ENCODE measurements at regions not wholly inside any gene's neighbourhood (a gene's known extent, or its start where the extent isn't known, plus 50 kb on each side); places are given as distances from the start of the nearest gene placed in this dataset.

GRCh38 chr2:189247276-189247675 lies 67.7 kb upstream of the COL5A2 start:
- Histone ChIP-seq H3K4me3 (ENCODE audit: control extremely low read depth in 1 of 5, extremely low read depth in 1 of 5, insufficient read depth in 1 of 5, low read depth in 2 of 5, low read length in 4 of 5) (no peak overlapping the region), H2AFZ (ENCODE audit: insufficient read depth, low read depth, low read length, poor library complexity, severe bottlenecking) (no peak overlapping the region), H3K9me3 (ENCODE audit: control extremely low read depth in 1 of 3, control insufficient read depth in 2 of 3, insufficient read depth in 1 of 3, low read length in 2 of 3) (peaks cover 0 to 3% (median 0%) of the 10 kb centered on the region in 3 donors), H3K79me2 (ENCODE audit: control insufficient read depth, insufficient read depth, low read length) (no peaks in the 10 kb centered on the region), H3K36me3 (replicated peaks in 1 of 2; ENCODE audit: control extremely low read depth in 1 of 2, control insufficient read depth in 1 of 2, extremely low read depth in 1 of 2, insufficient read depth in 2 of 2, low read length in 1 of 2) (no peaks in the 10 kb centered on the region), H3K27ac (ENCODE audit: low read length in 2 of 2) (no peak overlapping the region), H3K4me1 (ENCODE audit: control insufficient read depth in 2 of 2, insufficient read depth in 2 of 2, low read length in 2 of 2) (no peaks in the 10 kb centered on the region), H3K4me2 (replicated peaks; ENCODE audit: low read depth, low read length, poor library complexity, severe bottlenecking) (no peak overlapping the region), H4K20me1 (ENCODE audit: control insufficient read depth, insufficient read depth, low read length, poor library complexity, severe bottlenecking) (no peaks in the 10 kb centered on the region), H3K9ac (ENCODE audit: low read length) (no peak overlapping the region), H3K27me3 (replicated peaks in 1 of 4; ENCODE audit: control extremely low read depth in 1 of 4, control insufficient read depth in 3 of 4, insufficient read depth in 4 of 4, low read length in 3 of 4) (no peaks in the 10 kb centered on the region)
- WGBS (ENCODE audit: insufficient coverage): no CpG with 5 or more reads among the region's 1 CpG
- ChIA-PET CTCF (no interaction called here), POLR2A (no interaction called here)
- no peaks in the 10 kb centered on the region for H3K27me3 Mint-ChIP-seq
- H3K27ac Mint-ChIP-seq: no peak overlapping the region
- no peak overlapping the region for H3K4me3 Mint-ChIP-seq
- ATAC-seq (ENCODE audit: low read depth) (no peak), DNase-seq (no peak)
- no peaks in the 10 kb centered on the region for H3K4me1 Mint-ChIP-seq
- peaks cover 6% of the 10 kb centered on the region for H3K9me3 Mint-ChIP-seq (ENCODE audit: insufficient read depth)
- TF ChIP-seq, protein P1, sequence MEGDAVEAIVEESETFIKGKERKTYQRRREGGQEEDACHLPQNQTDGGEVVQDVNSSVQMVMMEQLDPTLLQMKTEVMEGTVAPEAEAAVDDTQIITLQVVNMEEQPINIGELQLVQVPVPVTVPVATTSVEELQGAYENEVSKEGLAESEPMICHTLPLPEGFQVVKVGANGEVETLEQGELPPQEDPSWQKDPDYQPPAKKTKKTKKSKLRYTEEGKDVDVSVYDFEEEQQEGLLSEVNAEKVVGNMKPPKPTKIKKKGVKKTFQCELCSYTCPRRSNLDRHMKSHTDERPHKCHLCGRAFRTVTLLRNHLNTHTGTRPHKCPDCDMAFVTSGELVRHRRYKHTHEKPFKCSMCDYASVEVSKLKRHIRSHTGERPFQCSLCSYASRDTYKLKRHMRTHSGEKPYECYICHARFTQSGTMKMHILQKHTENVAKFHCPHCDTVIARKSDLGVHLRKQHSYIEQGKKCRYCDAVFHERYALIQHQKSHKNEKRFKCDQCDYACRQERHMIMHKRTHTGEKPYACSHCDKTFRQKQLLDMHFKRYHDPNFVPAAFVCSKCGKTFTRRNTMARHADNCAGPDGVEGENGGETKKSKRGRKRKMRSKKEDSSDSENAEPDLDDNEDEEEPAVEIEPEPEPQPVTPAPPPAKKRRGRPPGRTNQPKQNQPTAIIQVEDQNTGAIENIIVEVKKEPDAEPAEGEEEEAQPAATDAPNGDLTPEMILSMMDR (IDR thresholded peaks at IDR 0.05): no peak
- TF ChIP-seq EZH2 (IDR thresholded peaks at IDR 0.05; ENCODE audit: borderline replicate concordance, insufficient read depth, low read depth, low read length, poor library complexity, severe bottlenecking): no peak
- intact Hi-C loops (cut with micrococcal nuclease): no loop called here

GRCh38 chr2:189248141-189248540 lies 68.6 kb upstream of the COL5A2 start:
- ChIA-PET POLR2A (no interaction called here), CTCF (no interaction called here)
- Histone ChIP-seq H4K20me1 (ENCODE audit: control insufficient read depth, insufficient read depth, low read length, poor library complexity, severe bottlenecking) (no peaks in the 10 kb centered on the region), H3K27me3 (replicated peaks in 1 of 4; ENCODE audit: control extremely low read depth in 1 of 4, control insufficient read depth in 3 of 4, insufficient read depth in 4 of 4, low read length in 3 of 4) (no peaks in the 10 kb centered on the region), H3K9me3 (ENCODE audit: control extremely low read depth in 1 of 3, control insufficient read depth in 2 of 3, insufficient read depth in 1 of 3, low read length in 2 of 3) (peaks cover 0 to 3% (median 0%) of the 10 kb centered on the region in 3 donors), H3K27ac (ENCODE audit: low read length in 2 of 2) (no peak overlapping the region), H2AFZ (ENCODE audit: insufficient read depth, low read depth, low read length, poor library complexity, severe bottlenecking) (no peak overlapping the region), H3K79me2 (ENCODE audit: control insufficient read depth, insufficient read depth, low read length) (no peaks in the 10 kb centered on the region), H3K36me3 (replicated peaks in 1 of 2; ENCODE audit: control extremely low read depth in 1 of 2, control insufficient read depth in 1 of 2, extremely low read depth in 1 of 2, insufficient read depth in 2 of 2, low read length in 1 of 2) (no peaks in the 10 kb centered on the region), H3K4me1 (ENCODE audit: control insufficient read depth in 2 of 2, insufficient read depth in 2 of 2, low read length in 2 of 2) (no peaks in the 10 kb centered on the region), H3K4me2 (replicated peaks; ENCODE audit: low read depth, low read length, poor library complexity, severe bottlenecking) (no peak overlapping the region), H3K9ac (ENCODE audit: low read length) (no peak overlapping the region), H3K4me3 (ENCODE audit: control extremely low read depth in 1 of 5, extremely low read depth in 1 of 5, insufficient read depth in 1 of 5, low read depth in 2 of 5, low read length in 4 of 5) (no peak overlapping the region)
- ATAC-seq (ENCODE audit: low read depth) (no peak), DNase-seq (no peak)
- Mint-ChIP-seq H3K9me3 (ENCODE audit: insufficient read depth) (peaks cover 6% of the 10 kb centered on the region), H3K27ac (no peak overlapping the region), H3K4me3 (no peak overlapping the region), H3K27me3 (no peaks in the 10 kb centered on the region), H3K4me1 (no peaks in the 10 kb centered on the region)
- intact Hi-C loops (cut with micrococcal nuclease): no loop called here
- TF ChIP-seq, protein P1 (IDR thresholded peaks at IDR 0.05): no peak
- no peak for TF ChIP-seq EZH2 (IDR thresholded peaks at IDR 0.05; ENCODE audit: borderline replicate concordance, insufficient read depth, low read depth, low read length, poor library complexity, severe bottlenecking)
- WGBS (ENCODE audit: insufficient coverage): no CpG with 5 or more reads among the region's 1 CpG
